GM23338 (cell line): ENCODE measurements at regions not wholly inside any gene's neighbourhood (a gene's known extent, or its start where the extent isn't known, plus 50 kb on each side); places are given as distances from the start of the nearest gene placed in this dataset.

Source experiments
- ATAC-seq: fragments of 200-7000 bp; cut with Tn5 transposase; 3 replicates; pipeline ENCODE4 v1.9.1; 2020
- DNase-seq: peaks from one replicate; pipeline ENCODE4 v3.0.0-alpha.2; 2015; ENCODE audit warnings: low spot score
- H2AFZ ChIP-seq: fragments of 200-600 bp; sonication (generic); 2 replicates; pipeline ENCODE4 v1.8.0; 2016; ENCODE audit warnings: antibody characterized with exemption, mild to moderate bottlenecking, moderate library complexity
- H3F3A ChIP-seq: fragments of 200-600 bp; sonication (generic); replicated peaks from 2 replicates; pipeline ENCODE4 v1.8.0; 2017; ENCODE audit warnings: antibody characterized with exemption, mixed run types, low read depth
- H3K27ac ChIP-seq: fragments of 200-600 bp; sonication (generic); 2 replicates; pipeline ENCODE4 v1.6.1; 2016; ENCODE audit warnings: low read depth
- H3K27me3 ChIP-seq: fragments of 200-600 bp; sonication (generic); 2 replicates; pipeline ENCODE4 v1.8.0; 2016; ENCODE audit warnings: mild to moderate bottlenecking, mixed run types, moderate library complexity; ENCODE audit not compliant: insufficient read depth
- H3K36me3 ChIP-seq: fragments of 200-600 bp; sonication (generic); 2 replicates; pipeline ENCODE4 v1.8.0; 2016; ENCODE audit warnings: mild to moderate bottlenecking; ENCODE audit not compliant: insufficient read depth
- H3K4me1 ChIP-seq: fragments of 200-600 bp; sonication (generic); 2 replicates; pipeline ENCODE4 v1.8.0; 2016; ENCODE audit warnings: mild to moderate bottlenecking, moderate library complexity; ENCODE audit not compliant: insufficient read depth
- H3K4me2 ChIP-seq: fragments of 200-600 bp; sonication (generic); 2 replicates; pipeline ENCODE4 v1.7.1; 2017; ENCODE audit warnings: mixed run types
- H3K4me3 ChIP-seq: fragments of 200-600 bp; sonication (generic); 2 replicates; pipeline ENCODE4 v1.6.1; 2016; ENCODE audit warnings: mixed run types
- H3K79me2 ChIP-seq: fragments of 200-600 bp; sonication (generic); replicated peaks from 2 replicates; pipeline ENCODE4 v1.8.0; 2017; ENCODE audit warnings: mild to moderate bottlenecking; ENCODE audit not compliant: insufficient read depth
- H3K9me2 ChIP-seq: fragments of 200-600 bp; sonication (generic); 2 replicates; pipeline ENCODE4 v1.8.0; 2017; ENCODE audit not compliant: insufficient read depth
- H4K20me1 ChIP-seq: fragments of 200-600 bp; sonication (generic); replicated peaks from 2 replicates; pipeline ENCODE4 v1.8.0; 2017; ENCODE audit warnings: mild to moderate bottlenecking; ENCODE audit not compliant: insufficient read depth
- H3K27ac Mint-ChIP-seq: 2 replicates; pipeline ENCODE4 v1.8.0; 2020; ENCODE audit warnings: inconsistent platforms, mild to moderate bottlenecking, moderate library complexity, mixed read lengths
- H3K27me3 Mint-ChIP-seq: 3 replicates; pipeline ENCODE4 v1.8.0; 2022; ENCODE audit warnings: low read depth, mild to moderate bottlenecking, moderate library complexity, mixed read lengths, inconsistent platforms; ENCODE audit not compliant: insufficient read depth, poor library complexity
- H3K36me3 Mint-ChIP-seq: 3 replicates; pipeline ENCODE4 v1.8.0; 2021; ENCODE audit warnings: low read depth, mild to moderate bottlenecking, inconsistent platforms, moderate library complexity, mixed read lengths
- H3K4me1 Mint-ChIP-seq: 3 replicates; pipeline ENCODE4 v1.8.0; 2020; ENCODE audit warnings: mild to moderate bottlenecking, inconsistent platforms, mixed read lengths
- H3K4me3 Mint-ChIP-seq: 3 replicates; pipeline ENCODE4 v1.8.0; 2021; ENCODE audit warnings: moderate library complexity, mild to moderate bottlenecking, inconsistent platforms, mixed read lengths
- H3K9me3 Mint-ChIP-seq: 3 replicates; pipeline ENCODE4 v1.8.0; 2020; ENCODE audit warnings: moderate library complexity, mild to moderate bottlenecking, inconsistent platforms, mixed read lengths
- CREB1 ChIP-seq: fragments of 250-450 bp; sonication (Bioruptor Pico); IDR thresholded peaks from 2 replicates; pipeline ENCODE4 v1.5.0; 2020; ENCODE audit warnings: low read depth, mild to moderate bottlenecking, moderate library complexity
- ETS1 ChIP-seq: IDR thresholded peaks from 2 replicates; pipeline ENCODE4 v1.6.1; 2016; ENCODE audit warnings: antibody characterized with exemption
- EZH2 ChIP-seq: fragments of 200-600 bp; sonication (generic); IDR thresholded peaks from one replicate; pipeline ENCODE4 v1.8.0; 2017; ENCODE audit warnings: antibody characterized with exemption, mild to moderate bottlenecking, low read depth; ENCODE audit not compliant: unreplicated experiment
- JUNB ChIP-seq: IDR thresholded peaks from one replicate; pipeline ENCODE4 v1.6.1; 2016; ENCODE audit warnings: antibody characterized with exemption; ENCODE audit not compliant: unreplicated experiment
- NANOG ChIP-seq: IDR thresholded peaks from 2 replicates; pipeline ENCODE4 v1.6.1; 2016; ENCODE audit warnings: antibody characterized with exemption, borderline replicate concordance
- POLR2AphosphoS5 ChIP-seq: IDR thresholded peaks from 2 replicates; pipeline ENCODE4 v1.6.1; 2016; ENCODE audit warnings: antibody characterized with exemption, low read depth
- REST ChIP-seq: IDR thresholded peaks from one replicate; pipeline ENCODE4 v1.6.1; 2018; ENCODE audit warnings: antibody characterized with exemption; ENCODE audit not compliant: unreplicated experiment
- ZNF114 ChIP-seq: fragments of 250-450 bp; sonication (Bioruptor Pico); IDR thresholded peaks from 2 replicates; pipeline ENCODE4 v1.5.0; 2020; ENCODE audit warnings: mild to moderate bottlenecking, moderate library complexity
- ZNF331 ChIP-seq: fragments of 250-450 bp; sonication (Bioruptor Pico); IDR thresholded peaks from 2 replicates; pipeline ENCODE4 v1.5.0; 2020; ENCODE audit warnings: low read depth, mild to moderate bottlenecking, moderate library complexity

DNA sequence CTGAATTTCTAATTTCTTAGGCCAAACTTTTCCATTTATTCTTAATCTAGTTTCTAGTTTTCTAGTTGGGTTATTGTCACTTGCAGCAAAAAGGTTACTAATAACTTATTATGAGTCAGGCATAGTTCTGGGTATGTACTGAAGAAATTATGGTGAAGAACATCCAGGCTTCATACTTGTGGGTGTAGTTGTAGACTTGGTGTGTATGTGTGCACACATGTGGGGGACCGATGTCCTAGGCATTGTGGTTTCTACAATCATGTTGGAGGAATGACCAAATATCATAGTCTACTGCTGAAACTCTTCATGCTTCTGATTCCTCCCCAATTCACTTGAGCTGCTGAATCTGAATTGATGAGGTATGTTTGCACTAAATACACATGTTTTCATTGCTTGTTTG lies 141.2 kb downstream of the PMAIP1 start (continued):
- TF ChIP-seq EZH2 (no peak), REST (no peak), POLR2AphosphoS5 (no peak), ETS1 (no peak), NANOG (no peak), ZNF331 (no peak), CREB1 (CRISPR knock-in tag) (no peak), JUNB (no peak)

GRCh38 chr18:60038731-60039130 lies 138.9 kb downstream of the PMAIP1 start:
- no peak overlapping the region for H3K4me2 ChIP-seq
- no peaks in the 10 kb centered on the region for H3K36me3 ChIP-seq
- no peak overlapping the region for H3K27ac ChIP-seq
- H3K4me1 ChIP-seq: peaks cover 5% of the 10 kb centered on the region; the same call in 1 of the 2 replicates
- TF ChIP-seq CREB1 (CRISPR knock-in tag) (no peak), ZNF114 (CRISPR knock-in tag) (no peak), REST (no peak)
- peaks cover 3% of the 10 kb centered on the region; the same call in 1 of the 3 replicates for H3K9me3 Mint-ChIP-seq
- no peak overlapping the region for H2AFZ ChIP-seq
- H3K27me3 Mint-ChIP-seq: no peaks in the 10 kb centered on the region
- no peak overlapping the region for H3K4me3 ChIP-seq
- H3K4me3 Mint-ChIP-seq: no peak overlapping the region
- H3K36me3 Mint-ChIP-seq: no peaks in the 10 kb centered on the region; the same call in 2 of the 3 replicates
- no peaks in the 10 kb centered on the region for H3K9me2 ChIP-seq
- H3K4me1 Mint-ChIP-seq: no peaks in the 10 kb centered on the region; the same call in 2 of the 3 replicates
- H3F3A ChIP-seq: no peaks in the 10 kb centered on the region
- no peaks in the 10 kb centered on the region for H3K79me2 ChIP-seq
- H4K20me1 ChIP-seq: no peaks in the 10 kb centered on the region
- no peak overlapping the region for H3K27ac Mint-ChIP-seq
- ATAC-seq (no peak), DNase-seq (no peak)
- H3K27me3 ChIP-seq: no peaks in the 10 kb centered on the region
